CD14-positive monocyte (primary cell): ENCODE measurements at regions not wholly inside any gene's neighbourhood (a gene's known extent, or its start where the extent isn't known, plus 50 kb on each side); places are given as distances from the start of the nearest gene placed in this dataset.

Experiments used
- DNase-seq, 3 donors: peaks; one replicate each; pipeline ENCODE4 v3.0.0-alpha.2; 2011 to 2022
- H2AFZ ChIP-seq: 2 replicates; pipeline ENCODE4 v1.6.0; 2012; ENCODE audit warnings: mild to moderate bottlenecking, low read depth, low read length, inconsistent platforms; ENCODE audit not compliant: insufficient read depth, poor library complexity, severe bottlenecking
- H3K27ac ChIP-seq, 2 donors: 1 replicate in 1 of 2; 2 replicates in 1 of 2; pipeline ENCODE4 v1.5.1; 2012 to 2013; ENCODE audit warnings: low read length in 2 of 2, control low read depth in 1 of 2, inconsistent platforms in 1 of 2, low read depth in 1 of 2, mild to moderate bottlenecking in 1 of 2
- H3K27me3 ChIP-seq, 2 donors: one replicate each; pipeline versions ENCODE4 v1.6.0 to v1.6.1; 2011 to 2013; ENCODE audit warnings: low read length in 2 of 2; ENCODE audit not compliant: control insufficient read depth in 2 of 2, insufficient read depth in 2 of 2
- H3K36me3 ChIP-seq, 2 donors: replicated peaks in 1 of 2; 1 replicate in 1 of 2; 2 replicates in 1 of 2; pipeline versions ENCODE4 v1.5.1 to v1.6.1; 2012 to 2013; ENCODE audit warnings: low read length in 2 of 2, control low read depth in 1 of 2, inconsistent platforms in 1 of 2, mild to moderate bottlenecking in 1 of 2; ENCODE audit not compliant: insufficient read depth in 2 of 2, control insufficient read depth in 1 of 2
- H3K4me1 ChIP-seq, 2 donors: 1 replicate in 1 of 2; 2 replicates in 1 of 2; pipeline versions ENCODE4 v1.5.1 to v1.6.1; 2012 to 2013; ENCODE audit warnings: low read length in 2 of 2, control low read depth in 1 of 2, inconsistent platforms in 1 of 2, mild to moderate bottlenecking in 1 of 2, moderate library complexity in 1 of 2; ENCODE audit not compliant: insufficient read depth in 2 of 2, control insufficient read depth in 1 of 2
- H3K4me2 ChIP-seq: replicated peaks from 2 replicates; pipeline ENCODE3; 2012; ENCODE audit warnings: low read length, moderate library complexity, mild to moderate bottlenecking; ENCODE audit not compliant: poor library complexity, severe bottlenecking; ENCODE audit errors: extremely low read depth
- H3K4me3 ChIP-seq, 3 experiments: fragments of 200-600 bp in 1 of 3; sonication (generic) in 1 of 3; replicated peaks in 1 of 3; 1 replicate in 2 of 3; 2 replicates in 1 of 3; pipeline ENCODE4 v1.5.1; 2011 to 2013; ENCODE audit warnings: low read length in 3 of 3, mild to moderate bottlenecking in 3 of 3, control low read depth in 2 of 3, low read depth in 2 of 3, inconsistent platforms in 1 of 3, moderate library complexity in 1 of 3
- H3K79me2 ChIP-seq: 2 replicates; pipeline ENCODE4 v1.6.0; 2012; ENCODE audit warnings: mild to moderate bottlenecking, control low read depth, inconsistent platforms, low read length, moderate library complexity; ENCODE audit not compliant: insufficient read depth
- H3K9ac ChIP-seq: 2 replicates; pipeline ENCODE4 v1.6.0; 2017; ENCODE audit warnings: low read length, mild to moderate bottlenecking; ENCODE audit not compliant: insufficient read depth, poor library complexity, severe bottlenecking
- H3K9me3 ChIP-seq, 2 donors: replicated peaks in 1 of 2; 1 replicate in 1 of 2; 2 replicates in 1 of 2; pipeline versions ENCODE4 v1.5.1 to v1.6.1; 2012 to 2013; ENCODE audit warnings: low read length in 2 of 2, control low read depth in 1 of 2; ENCODE audit not compliant: control insufficient read depth in 1 of 2, insufficient read depth in 1 of 2
- H4K20me1 ChIP-seq: 2 replicates; pipeline ENCODE4 v1.6.0; 2012; ENCODE audit warnings: mild to moderate bottlenecking, low read length, control low read depth, moderate library complexity; ENCODE audit not compliant: insufficient read depth
- H3K27ac Mint-ChIP-seq, 7 donors: one replicate each; pipeline ENCODE4 v1.8.0; 2020; ENCODE audit warnings: mild to moderate bottlenecking in 7 of 7, mixed read lengths in 7 of 7, moderate library complexity in 6 of 7, inconsistent platforms in 2 of 7
- H3K27me3 Mint-ChIP-seq, 3 donors: one replicate each; pipeline ENCODE4 v1.8.0; 2021 to 2022; ENCODE audit warnings: low read depth in 3 of 3, mild to moderate bottlenecking in 3 of 3, mixed read lengths in 3 of 3, moderate library complexity in 3 of 3, inconsistent platforms in 1 of 3
- H3K36me3 Mint-ChIP-seq, 2 donors: one replicate each; pipeline ENCODE4 v1.8.0; 2020; ENCODE audit warnings: mixed read lengths in 2 of 2, inconsistent platforms in 1 of 2, mild to moderate bottlenecking in 1 of 2
- H3K4me1 Mint-ChIP-seq: one replicate; pipeline ENCODE4 v1.8.0; 2020; ENCODE audit warnings: mild to moderate bottlenecking, mixed read lengths
- H3K4me3 Mint-ChIP-seq, 2 donors: one replicate each; pipeline ENCODE4 v1.8.0; 2020; ENCODE audit warnings: mild to moderate bottlenecking in 2 of 2, mixed read lengths in 2 of 2, moderate library complexity in 1 of 2
- H3K9me3 Mint-ChIP-seq, 7 donors: one replicate each; pipeline ENCODE4 v1.8.0; 2020 to 2022; ENCODE audit warnings: mixed read lengths in 7 of 7, mild to moderate bottlenecking in 6 of 7, moderate library complexity in 6 of 7, inconsistent platforms in 2 of 7
- WGBS: methylation state at CpG from one replicate; pipeline ENCODE4 v1.1.5; 2013; ENCODE audit warnings: missing lambda C conversion rate; ENCODE audit not compliant: insufficient coverage; 5-methylcytosine and 5-hydroxymethylcytosine counted together
- intact Hi-C, 2 donors: fragments of 100-400 bp; cut with micrococcal nuclease; formaldehyde crosslinking; loops; one replicate each; pipeline versions ENCODE4 v1.15.0 to v1.15.1; 2023
- TF ChIP-seq, protein P1 (sequence below): fragments of 200-600 bp; IDR thresholded peaks from one replicate; pipeline ENCODE4 v1.8.0; 2022; ENCODE audit warnings: antibody characterized with exemption, mild to moderate bottlenecking

- H3K9me3 Mint-ChIP-seq: peaks cover 3 to 14% (median 6%) of the 10 kb centered on the region in 7 donors
- intact Hi-C loops: no loop called here
Observed at GRCh38 chr3:193010191-193010590, 92.5 kb upstream of the MB21D2 start.

DNA sequence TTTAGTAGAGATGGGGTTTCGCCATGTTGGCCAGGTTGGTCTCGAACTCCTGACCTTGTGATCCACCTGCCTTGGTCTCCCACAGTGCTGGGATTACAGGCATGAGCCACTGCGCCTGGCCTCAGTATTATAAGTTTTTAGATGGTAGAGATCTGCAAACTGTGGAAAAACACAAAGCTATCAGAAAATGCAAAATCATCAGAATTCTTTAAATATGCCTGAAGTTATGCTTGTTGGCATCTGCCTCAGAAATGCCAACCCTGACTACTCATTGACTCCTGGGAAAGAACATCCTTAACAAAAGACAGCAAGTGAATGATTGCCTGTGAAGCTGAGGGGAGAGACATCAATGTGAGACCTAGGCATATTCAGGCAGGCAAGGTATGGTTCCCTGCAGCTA lies 94.3 kb upstream of the MB21D2 start:
- WGBS: no CpG with 5 or more reads among the region's 3 CpGs
- Histone ChIP-seq H3K27ac (no peak overlapping the region), H3K9me3 (peaks cover 0 to 6% of the 10 kb centered on the region in 2 donors), H3K4me3 (no peak overlapping the region), H3K36me3 (no peaks in the 10 kb centered on the region), H2AFZ (no peak overlapping the region), H3K4me1 (peaks cover 0 to 5% of the 10 kb centered on the region in 2 donors), H3K9ac (no peak overlapping the region), H3K27me3 (peaks cover 0 to 5% of the 10 kb centered on the region in 2 donors), H4K20me1 (no peaks in the 10 kb centered on the region), H3K79me2 (no peaks in the 10 kb centered on the region), H3K4me2 (no peak overlapping the region)
- TF ChIP-seq, protein P1, sequence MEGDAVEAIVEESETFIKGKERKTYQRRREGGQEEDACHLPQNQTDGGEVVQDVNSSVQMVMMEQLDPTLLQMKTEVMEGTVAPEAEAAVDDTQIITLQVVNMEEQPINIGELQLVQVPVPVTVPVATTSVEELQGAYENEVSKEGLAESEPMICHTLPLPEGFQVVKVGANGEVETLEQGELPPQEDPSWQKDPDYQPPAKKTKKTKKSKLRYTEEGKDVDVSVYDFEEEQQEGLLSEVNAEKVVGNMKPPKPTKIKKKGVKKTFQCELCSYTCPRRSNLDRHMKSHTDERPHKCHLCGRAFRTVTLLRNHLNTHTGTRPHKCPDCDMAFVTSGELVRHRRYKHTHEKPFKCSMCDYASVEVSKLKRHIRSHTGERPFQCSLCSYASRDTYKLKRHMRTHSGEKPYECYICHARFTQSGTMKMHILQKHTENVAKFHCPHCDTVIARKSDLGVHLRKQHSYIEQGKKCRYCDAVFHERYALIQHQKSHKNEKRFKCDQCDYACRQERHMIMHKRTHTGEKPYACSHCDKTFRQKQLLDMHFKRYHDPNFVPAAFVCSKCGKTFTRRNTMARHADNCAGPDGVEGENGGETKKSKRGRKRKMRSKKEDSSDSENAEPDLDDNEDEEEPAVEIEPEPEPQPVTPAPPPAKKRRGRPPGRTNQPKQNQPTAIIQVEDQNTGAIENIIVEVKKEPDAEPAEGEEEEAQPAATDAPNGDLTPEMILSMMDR: no peak
- H3K27me3 Mint-ChIP-seq: peaks cover 5% of the 10 kb centered on the region in 3 donors
- H3K9me3 Mint-ChIP-seq: peaks cover 3 to 14% (median 6%) of the 10 kb centered on the region in 7 donors
- no peak overlapping the region for H3K27ac Mint-ChIP-seq
- H3K4me3 Mint-ChIP-seq: no peak overlapping the region
- H3K36me3 Mint-ChIP-seq: no peaks in the 10 kb centered on the region
- intact Hi-C loops: no loop called here
- no peak for DNase-seq
- peaks cover 3% of the 10 kb centered on the region for H3K4me1 Mint-ChIP-seq

More at GRCh38 chr3:193010191-193010590, 92.5 kb upstream of the MB21D2 start:
- no peak overlapping the region for H2AFZ ChIP-seq
- no peak overlapping the region for H3K4me2 ChIP-seq
- H3K27me3 Mint-ChIP-seq: peaks cover 3 to 5% (median 4%) of the 10 kb centered on the region in 3 donors
- H3K9me3 ChIP-seq: peaks cover 0 to 6% of the 10 kb centered on the region in 2 donors
- no peaks in the 10 kb centered on the region for H3K79me2 ChIP-seq
- DNase-seq: no peak
- no peaks in the 10 kb centered on the region for H3K27me3 ChIP-seq
- no peaks in the 10 kb centered on the region for H4K20me1 ChIP-seq
- WGBS: 88% methylated on average over 1 of the region's 2 CpGs
- H3K27ac ChIP-seq: no peak overlapping the region
- H3K4me3 ChIP-seq: no peak overlapping the region
- H3K4me1 ChIP-seq: no peaks in the 10 kb centered on the region
- H3K4me3 Mint-ChIP-seq: no peak overlapping the region
- no peaks in the 10 kb centered on the region for H3K36me3 ChIP-seq
- H3K4me1 Mint-ChIP-seq: no peaks in the 10 kb centered on the region
- peak overlapping the region in 1 of 7 donors; percentile 26 for H3K27ac Mint-ChIP-seq
- H3K36me3 Mint-ChIP-seq: no peaks in the 10 kb centered on the region
- TF ChIP-seq, protein P1: no peak
- no peak overlapping the region for H3K9ac ChIP-seq
